SK-N-MC (cell line): ENCODE measurements at regions not wholly inside any gene's neighbourhood (a gene's known extent, or its start where the extent isn't known, plus 50 kb on each side); places are given as distances from the start of the nearest gene placed in this dataset.

Experiments used
- EZH2 ChIP-seq: fragments of 200-600 bp; sonication (generic); IDR thresholded peaks from one replicate; pipeline ENCODE4 v1.6.1; 2017; ENCODE audit warnings: antibody characterized with exemption
- POLR2AphosphoS5 ChIP-seq: IDR thresholded peaks from 2 replicates; pipeline ENCODE4 v1.6.1; 2012; ENCODE audit warnings: mild to moderate bottlenecking, low read depth, low read length, borderline replicate concordance

- TF ChIP-seq EZH2 (no peak), POLR2AphosphoS5 (no peak)
These were observed 217.6 kb downstream of the NPR3 start for GRCh38 chr5:32928761-32929160.
